ENCODE measurements at regions not wholly inside any gene's neighbourhood (a gene's known extent, or its start where the extent isn't known, plus 50 kb on each side); places are given as distances from the start of the nearest gene placed in this dataset.

GRCh38 chr1:199701726-199702125 lies 325.8 kb upstream of the NR5A2 start:
- no peak for DNase-seq (ENCODE audit: low read depth)
- TF ChIP-seq CTCF (conservative IDR thresholded peaks at IDR 0.05; ENCODE audit: control insufficient read depth, insufficient read depth, low read depth, low read length) = no peak
- H3K4me3 ChIP-seq (ENCODE audit: control insufficient read depth, low read depth, low read length) = no peak overlapping the region

GRCh38 chr1:199704231-199704630 lies 323.3 kb upstream of the NR5A2 start:
- DNase-seq (ENCODE audit: low read depth) = no peak
- H3K4me3 ChIP-seq (ENCODE audit: control insufficient read depth, low read depth, low read length) = no peak overlapping the region

GRCh38 chr1:199705825-199706224 lies 321.7 kb upstream of the NR5A2 start:
- no peak for DNase-seq (ENCODE audit: low read depth)
- TF ChIP-seq CTCF (conservative IDR thresholded peaks at IDR 0.05; ENCODE audit: control insufficient read depth, insufficient read depth, low read depth, low read length) = no peak
- H3K4me3 ChIP-seq (ENCODE audit: control insufficient read depth, low read depth, low read length) = no peak overlapping the region

More at GRCh38 chr1:199704231-199704630, 323.3 kb upstream of the NR5A2 start:
- no peak for TF ChIP-seq CTCF (conservative IDR thresholded peaks at IDR 0.05; ENCODE audit: control insufficient read depth, insufficient read depth, low read depth, low read length)

- no peak for DNase-seq (ENCODE audit: low read depth)
- no peak overlapping the region for H3K4me3 ChIP-seq (ENCODE audit: control insufficient read depth, low read depth, low read length)
- no peak for TF ChIP-seq CTCF (conservative IDR thresholded peaks at IDR 0.05; ENCODE audit: control insufficient read depth, insufficient read depth, low read depth, low read length)
These were observed 320.5 kb upstream of the NR5A2 start for GRCh38 chr1:199706826-199707606.

- H3K4me3 ChIP-seq (ENCODE audit: control insufficient read depth, low read depth, low read length) = no peak overlapping the region
- no peak for DNase-seq (ENCODE audit: low read depth)
- TF ChIP-seq CTCF (conservative IDR thresholded peaks at IDR 0.05; ENCODE audit: control insufficient read depth, insufficient read depth, low read depth, low read length) = no peak
These were observed 316.5 kb upstream of the NR5A2 start for GRCh38 chr1:199710974-199711373.

- DNase-seq (ENCODE audit: low read depth) = no peak
- no peak for TF ChIP-seq CTCF (conservative IDR thresholded peaks at IDR 0.05; ENCODE audit: control insufficient read depth, insufficient read depth, low read depth, low read length)
- H3K4me3 ChIP-seq (ENCODE audit: control insufficient read depth, low read depth, low read length) = no peak overlapping the region
These were observed 310.8 kb upstream of the NR5A2 start for GRCh38 chr1:199716729-199717128.

All from fibroblast of mammary gland (primary cell).